Jurkat, Clone E6-1 (cell line): ENCODE measurements at regions not wholly inside any gene's neighbourhood (a gene's known extent, or its start where the extent isn't known, plus 50 kb on each side); places are given as distances from the start of the nearest gene placed in this dataset.
A peak's percentile ranks its signal among the peaks of the same experiment; 100 is the strongest.

Experiments
- DNase-seq: peaks from one replicate; pipeline ENCODE4 v3.0.0-alpha.2; 2011; ENCODE audit warnings: low read depth, low spot score
- H3K4me3 ChIP-seq: 2 replicates; pipeline ENCODE4 v1.5.1; 2011; ENCODE audit warnings: mild to moderate bottlenecking, low read length, control low read depth, moderate library complexity

DNA sequence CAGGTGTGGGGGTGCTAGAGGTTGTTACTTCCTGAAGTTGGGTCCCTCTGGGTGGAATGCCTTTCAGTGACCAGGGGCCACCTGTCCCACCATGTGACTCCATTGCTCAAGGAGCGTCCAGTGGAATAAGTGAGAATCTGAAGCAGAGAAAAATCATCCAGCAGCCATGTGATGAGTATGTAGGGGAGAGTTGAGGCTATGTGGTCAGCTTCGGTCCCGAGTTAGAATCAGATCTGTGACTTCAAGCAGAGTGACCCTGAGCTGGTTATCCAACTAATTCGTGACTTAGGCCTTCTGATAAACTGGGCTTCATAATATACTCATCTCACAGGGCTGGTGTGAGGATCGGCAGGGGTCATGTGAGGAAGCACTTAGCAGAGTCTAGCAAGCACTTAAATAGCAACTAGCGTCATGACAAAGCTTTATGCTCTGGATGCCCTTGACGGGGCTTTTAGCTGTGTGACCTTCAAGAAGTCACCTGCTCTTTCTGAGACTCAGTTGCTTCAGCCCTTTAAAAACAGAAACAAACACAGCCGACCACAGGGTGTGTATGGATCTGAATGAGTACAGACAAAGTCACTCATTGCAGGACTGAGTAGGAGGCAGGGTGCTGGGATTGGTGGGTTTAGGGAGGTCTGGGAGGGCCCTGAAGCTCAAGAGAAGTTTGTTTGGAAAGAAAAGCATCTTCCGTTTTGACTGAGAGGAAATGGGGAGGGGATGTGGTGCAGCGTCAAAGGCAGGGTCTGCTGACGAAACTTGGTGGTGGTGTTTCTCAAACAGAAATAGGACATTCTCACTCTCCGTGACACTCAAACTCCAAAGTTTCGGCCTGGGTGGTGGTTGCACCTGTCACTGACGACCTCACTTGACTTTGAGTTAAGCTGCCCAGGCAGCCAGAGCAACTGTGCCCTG is 264.0 kb upstream of the CXCR4 start:
- H3K4me3 ChIP-seq: peak overlapping the region; percentile 41
- DNase-seq: peak; percentile 91

DNA sequence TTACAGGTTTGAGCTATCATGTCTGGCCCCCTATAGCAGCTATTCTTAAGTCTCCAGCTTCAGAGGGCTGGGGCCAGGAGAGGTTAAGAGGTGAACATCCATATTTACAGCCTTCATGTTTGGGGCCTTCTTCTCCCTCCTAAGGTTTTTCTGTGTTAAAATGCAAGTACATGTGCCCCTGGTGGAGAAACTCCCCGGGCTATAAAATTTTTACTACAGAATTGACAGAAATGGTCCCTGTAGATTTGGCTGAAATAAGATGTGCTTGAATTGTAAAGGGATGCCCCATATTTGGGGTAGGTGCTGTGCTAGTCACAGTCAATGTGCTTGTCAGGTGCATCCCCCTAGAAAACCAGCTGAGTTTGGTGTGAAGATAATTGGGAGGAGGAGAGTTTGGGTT is 263.3 kb upstream of the CXCR4 start:
- H3K4me3 ChIP-seq: no peak overlapping the region
- DNase-seq: no peak

DNA sequence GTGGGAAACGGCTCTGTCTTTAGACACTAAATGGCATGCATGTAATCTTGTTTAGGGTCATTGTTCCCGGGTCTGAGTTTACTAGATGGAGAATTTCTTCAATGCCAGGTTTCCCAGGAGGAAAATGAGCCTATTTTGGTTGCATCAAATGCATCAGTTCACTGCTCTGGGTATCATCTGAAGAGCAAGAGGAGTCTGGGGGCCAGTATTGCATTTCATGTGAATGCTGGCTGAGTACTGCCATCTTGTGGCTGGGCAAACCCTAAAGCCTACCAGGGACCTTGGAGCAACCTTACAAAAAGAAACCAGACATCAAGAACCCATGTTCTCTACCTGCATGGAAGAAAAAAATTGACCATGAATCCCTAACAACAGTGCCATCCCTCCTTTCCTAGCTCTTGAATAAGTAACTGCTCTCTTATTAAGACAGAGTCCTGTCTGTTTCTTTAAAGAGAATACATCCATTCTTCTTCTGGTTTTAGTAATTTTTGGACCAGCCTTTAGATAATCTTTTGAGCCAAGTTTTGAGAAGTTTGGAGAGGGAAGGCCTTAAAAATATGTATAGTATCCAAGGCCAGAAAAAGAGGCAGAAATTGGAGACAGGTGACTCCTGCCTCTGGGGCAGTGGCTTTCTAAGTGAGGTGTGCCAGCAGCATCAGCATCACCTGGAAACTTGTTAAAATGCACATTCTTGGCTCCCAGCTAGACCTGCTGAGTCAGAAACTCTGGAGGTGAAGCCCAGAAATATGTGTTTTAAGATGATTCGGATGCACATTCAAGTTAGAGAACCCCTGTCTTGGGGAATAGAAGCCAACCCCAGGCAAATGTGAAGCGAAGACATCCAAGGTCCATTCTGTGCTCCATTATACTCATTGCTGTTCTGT is 261.0 kb upstream of the CXCR4 start:
- no peak overlapping the region for H3K4me3 ChIP-seq
- DNase-seq: peak; percentile 81

DNA sequence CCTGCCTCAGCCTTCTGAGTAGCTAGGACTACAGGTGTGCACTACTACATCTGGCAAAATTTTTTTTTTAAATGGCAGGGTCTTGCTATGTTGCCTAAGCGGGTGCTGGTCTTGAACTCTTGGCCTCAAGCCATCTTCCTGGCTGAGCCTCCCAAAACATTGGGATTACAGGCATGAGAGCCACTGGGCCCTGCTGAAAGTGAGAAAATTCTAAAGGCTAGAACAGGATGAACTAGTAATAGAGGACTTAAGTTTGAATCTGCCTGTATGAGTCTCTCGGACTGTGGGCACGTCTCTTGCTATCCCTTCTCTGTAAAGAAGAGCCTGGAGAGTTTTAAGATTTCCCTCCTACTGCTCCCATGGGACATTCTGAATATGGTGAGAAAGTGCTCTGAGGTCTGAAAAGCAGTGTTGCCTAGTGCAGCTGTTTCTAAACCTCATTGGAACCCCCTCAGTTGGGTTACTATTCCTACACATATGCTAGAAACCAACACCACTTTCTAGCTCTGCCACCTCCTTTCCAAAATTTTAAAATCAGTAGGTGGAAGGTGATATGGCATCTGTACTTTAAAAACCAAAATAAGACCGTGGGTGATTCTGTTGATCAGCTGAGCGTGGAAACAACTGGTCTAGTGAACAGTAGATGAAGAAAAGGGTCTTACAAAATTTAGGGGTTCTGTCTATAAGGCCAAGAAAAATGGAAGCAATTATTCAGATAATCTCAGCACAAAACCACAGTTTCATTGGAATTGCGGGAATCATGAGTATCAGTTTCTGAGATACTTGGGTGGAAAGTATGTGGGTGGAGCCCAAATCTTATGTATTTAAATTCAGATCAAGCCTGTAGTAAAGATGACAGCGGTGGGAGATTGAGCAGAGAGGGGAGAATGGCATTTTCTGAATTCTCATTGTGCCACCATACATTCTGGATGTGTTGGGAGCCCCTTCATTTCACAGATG is 259.8 kb upstream of the CXCR4 start:
- no peak for DNase-seq
- no peak overlapping the region for H3K4me3 ChIP-seq

DNA sequence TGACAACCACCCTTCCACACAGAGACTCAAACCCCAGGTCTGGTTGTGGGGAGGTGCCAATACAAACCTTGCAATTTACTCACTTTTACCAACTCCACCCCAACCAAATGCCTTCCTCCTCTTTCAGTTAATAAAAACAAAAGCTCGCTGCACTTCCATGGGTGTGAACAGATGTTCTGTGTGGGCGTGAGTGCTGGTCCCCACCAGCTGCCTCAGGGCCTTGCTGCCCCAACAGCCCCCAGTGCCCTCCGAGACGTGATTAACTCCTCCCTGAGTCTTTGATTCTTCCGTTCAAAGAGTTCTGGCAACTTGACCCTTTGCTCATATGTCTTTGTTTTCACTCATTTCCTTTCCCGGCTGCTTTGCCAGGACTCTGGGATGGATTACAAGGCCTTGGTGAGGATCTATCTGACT is 258.9 kb upstream of the CXCR4 start:
- no peak overlapping the region for H3K4me3 ChIP-seq
- DNase-seq: no peak

DNA sequence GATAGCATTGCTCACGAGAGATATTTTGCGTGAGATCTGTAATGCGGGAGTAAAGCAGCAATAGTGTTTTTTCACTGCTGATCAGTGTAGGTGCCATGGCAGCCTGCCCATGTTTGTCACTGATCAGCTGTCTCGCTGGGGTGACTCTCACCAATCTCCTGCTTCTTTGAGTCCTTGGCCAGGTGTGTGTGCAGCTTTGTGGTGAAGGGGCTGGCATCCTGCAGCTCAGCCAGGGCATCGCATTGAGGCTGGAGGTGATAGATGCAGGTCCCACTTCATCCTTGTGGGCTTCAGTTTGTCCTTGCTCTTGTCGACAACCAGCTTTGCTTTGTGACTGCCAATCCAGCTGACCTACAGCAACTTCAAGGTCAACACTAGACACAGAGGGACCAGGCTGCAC is 258.3 kb upstream of the CXCR4 start:
- no peak overlapping the region for H3K4me3 ChIP-seq

DNA sequence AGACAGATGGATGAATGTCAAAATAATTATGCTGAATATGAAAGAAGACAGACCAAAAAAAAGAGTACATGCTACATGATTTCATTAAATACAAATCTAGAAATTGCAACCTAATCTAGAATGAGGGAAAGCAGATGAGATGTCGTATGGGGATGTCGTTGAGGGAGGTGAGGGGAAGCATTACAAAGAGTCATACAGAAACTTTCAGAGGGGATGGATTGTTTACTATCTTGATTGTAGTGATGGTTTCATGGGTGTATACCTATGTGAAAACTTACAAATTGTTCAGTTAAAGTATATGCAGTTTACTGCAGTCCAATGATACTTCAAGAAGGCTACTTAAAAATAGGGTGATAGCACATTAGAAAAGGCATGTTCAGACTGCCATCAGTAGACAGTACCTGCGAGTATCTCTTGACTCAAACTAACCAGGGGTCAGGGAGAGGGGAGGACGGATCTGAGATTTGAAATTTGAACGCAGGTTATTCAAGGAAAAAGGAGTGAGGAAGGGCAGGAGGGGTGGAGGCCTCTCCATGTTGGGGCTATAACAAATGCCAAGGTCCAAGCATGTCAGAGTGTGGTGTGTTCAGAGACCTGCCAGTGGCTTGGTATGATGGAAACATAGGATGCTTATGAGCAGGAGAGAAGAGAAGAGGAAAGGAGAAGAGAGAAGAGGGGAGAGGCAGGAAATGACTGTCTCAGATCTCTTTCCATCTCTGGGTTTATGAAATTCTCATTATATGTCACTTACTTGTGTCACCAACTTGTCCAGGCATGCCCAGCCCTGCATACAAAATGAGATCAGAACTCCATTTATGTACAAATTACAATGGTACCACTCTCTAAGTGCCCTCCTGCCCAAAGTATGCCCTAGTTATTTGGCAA is 257.3 kb upstream of the CXCR4 start:
- no peak overlapping the region for H3K4me3 ChIP-seq
- DNase-seq: no peak

More for the DNA sequence above, 258.3 kb upstream of the CXCR4 start:
- DNase-seq: peak; percentile 55

DNA sequence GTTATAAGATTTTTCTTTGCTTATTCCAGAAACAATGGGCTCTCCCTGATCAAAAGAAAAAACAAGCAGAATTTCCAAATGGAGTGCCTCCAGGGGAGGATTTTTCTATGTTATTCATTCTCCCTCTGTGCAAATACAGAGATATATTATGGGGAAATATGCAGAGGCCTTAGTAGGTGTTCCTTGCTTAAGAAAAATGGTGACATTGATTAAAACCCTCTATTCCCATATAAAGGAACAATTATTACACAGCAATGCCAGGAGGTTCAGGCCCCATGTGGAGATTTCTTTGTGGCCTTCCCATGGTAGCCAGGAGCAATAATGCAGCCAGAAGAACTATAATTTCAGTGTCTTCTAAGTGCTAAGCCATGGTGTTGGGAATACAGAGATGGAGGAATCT is 255.9 kb upstream of the CXCR4 start:
- H3K4me3 ChIP-seq: no peak overlapping the region
- no peak for DNase-seq

DNA sequence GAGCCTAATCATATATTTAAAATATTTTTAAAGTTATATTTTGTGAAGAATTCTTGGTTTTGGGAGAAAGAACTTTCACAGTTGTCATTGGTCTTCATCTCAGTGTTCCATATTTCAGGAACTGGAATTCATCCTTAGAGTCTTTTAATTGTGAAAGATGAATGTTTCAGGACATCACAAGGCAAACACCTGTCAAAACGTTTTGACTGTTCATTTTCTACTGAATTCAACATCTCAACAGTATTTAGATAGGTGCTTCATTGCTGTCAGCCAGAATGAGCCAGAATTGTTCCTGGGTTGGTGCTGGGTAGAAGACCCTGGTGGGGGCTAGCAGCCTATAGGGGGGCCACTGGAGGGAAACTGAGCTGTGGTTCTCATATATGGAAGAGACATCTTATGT is 255.1 kb upstream of the CXCR4 start:
- DNase-seq: no peak
- H3K4me3 ChIP-seq: no peak overlapping the region

DNA sequence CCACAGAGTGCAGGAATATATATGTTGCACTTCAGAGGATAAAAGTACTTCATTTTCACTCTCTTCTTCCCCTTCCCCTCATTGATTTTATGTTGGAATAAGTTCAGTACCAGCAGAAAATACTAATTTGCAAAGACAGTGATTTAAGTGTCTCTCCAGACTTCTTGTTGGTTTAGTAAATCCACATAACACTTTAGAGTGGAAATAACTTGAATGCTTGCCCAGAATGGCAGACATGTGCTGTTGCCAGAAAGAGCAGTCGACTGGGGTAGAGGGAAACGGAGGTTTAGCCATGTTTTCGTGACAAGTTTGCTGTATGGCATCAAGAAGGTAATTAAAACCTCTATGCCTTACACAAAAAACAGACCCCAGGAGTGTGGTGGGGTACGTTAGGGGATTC is 246.0 kb upstream of the CXCR4 start:
- DNase-seq: no peak
- no peak overlapping the region for H3K4me3 ChIP-seq

DNA sequence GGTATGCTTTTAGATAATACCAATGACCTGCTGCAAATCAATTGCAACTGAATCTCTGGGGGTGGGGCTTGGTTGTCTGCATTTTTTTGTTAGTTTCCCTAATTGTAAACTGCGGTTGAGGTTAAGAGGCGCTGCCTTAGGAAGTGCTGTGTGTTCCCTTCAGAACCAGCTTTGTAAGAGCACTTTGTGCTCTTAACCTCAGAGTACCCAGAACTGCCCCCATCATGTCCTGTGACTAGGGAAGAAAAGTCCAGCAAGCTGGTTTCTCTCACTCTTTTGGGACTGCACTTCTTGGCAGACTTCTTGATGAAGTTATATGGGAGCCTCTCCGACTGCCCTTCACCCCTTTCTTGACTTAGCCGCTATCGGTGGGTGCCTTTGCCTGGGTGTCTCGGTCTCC is 245.5 kb upstream of the CXCR4 start:
- H3K4me3 ChIP-seq: no peak overlapping the region
- DNase-seq: no peak

DNA sequence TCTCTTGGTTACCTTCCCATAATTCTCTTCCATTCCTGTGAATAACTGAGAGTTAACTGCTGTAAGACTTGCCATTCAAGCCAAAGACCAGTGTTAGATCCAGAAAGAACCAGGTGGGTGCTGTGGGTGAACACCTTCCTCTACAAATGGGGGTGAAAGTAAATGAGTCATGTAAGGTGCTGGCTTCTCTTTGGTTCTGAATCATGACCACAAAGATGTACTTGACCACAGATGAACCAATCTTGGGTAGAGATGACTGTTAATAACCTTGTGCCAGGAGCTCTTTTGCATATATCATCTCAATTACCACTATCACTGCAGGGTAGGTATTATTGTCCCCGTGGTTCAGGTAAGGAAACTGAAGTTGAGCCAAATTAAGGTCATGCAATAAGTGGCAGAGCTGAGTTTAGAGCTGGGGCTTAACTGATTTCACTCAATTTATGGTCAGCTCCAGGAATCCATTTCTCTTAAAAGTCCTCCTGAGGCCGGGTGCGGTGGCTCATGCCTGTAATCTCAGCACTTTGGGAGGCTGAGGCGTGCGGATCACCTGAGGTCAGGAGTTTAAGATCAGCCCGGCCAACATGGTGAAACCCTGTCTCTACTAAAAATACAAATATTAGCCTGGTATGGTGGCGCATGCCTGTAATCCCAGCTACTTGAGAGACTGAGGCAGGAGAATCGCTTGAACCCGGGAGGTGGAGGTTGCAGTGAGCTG is 244.9 kb upstream of the CXCR4 start:
- no peak overlapping the region for H3K4me3 ChIP-seq
- no peak for DNase-seq

DNA sequence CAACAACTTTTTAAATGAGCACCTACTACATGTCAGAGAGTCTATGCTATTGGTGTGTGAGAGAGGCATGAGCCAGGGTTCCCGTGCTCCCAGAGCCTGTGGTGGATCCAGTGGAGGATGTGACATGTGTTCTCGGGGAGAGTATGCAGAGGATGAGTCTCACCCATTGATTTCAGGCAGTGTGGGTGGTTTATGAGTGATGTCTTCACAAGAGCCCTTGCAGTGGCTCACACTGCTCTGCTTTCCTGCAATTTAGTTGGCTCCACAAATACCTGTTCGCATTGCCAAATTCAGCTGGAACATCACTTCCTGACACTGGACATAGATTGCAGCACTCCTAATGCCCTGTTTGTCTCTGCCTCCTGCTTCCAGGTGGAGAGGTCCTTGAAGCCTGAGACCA is 243.6 kb upstream of the CXCR4 start:
- no peak for DNase-seq
- no peak overlapping the region for H3K4me3 ChIP-seq

DNA sequence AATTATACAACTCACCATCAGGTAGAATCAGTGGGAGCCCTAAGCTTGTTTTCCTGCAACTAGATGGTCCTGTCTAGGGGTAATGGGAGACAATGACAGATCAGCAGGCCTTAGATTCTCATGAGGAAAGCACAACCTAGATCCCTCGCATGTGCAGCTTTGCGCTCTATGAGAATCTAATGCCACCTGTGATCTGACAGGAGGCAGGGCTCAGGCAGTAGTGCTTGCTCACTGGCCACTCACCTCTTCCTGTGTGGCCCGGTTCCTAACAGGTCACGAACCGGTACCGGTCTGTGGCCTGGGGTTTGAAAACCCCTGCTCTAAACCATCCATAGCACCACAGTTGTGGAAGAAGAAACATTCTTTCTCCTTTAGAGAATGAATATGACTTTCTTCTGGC is 242.8 kb upstream of the CXCR4 start:
- no peak for DNase-seq
- H3K4me3 ChIP-seq: no peak overlapping the region

DNA sequence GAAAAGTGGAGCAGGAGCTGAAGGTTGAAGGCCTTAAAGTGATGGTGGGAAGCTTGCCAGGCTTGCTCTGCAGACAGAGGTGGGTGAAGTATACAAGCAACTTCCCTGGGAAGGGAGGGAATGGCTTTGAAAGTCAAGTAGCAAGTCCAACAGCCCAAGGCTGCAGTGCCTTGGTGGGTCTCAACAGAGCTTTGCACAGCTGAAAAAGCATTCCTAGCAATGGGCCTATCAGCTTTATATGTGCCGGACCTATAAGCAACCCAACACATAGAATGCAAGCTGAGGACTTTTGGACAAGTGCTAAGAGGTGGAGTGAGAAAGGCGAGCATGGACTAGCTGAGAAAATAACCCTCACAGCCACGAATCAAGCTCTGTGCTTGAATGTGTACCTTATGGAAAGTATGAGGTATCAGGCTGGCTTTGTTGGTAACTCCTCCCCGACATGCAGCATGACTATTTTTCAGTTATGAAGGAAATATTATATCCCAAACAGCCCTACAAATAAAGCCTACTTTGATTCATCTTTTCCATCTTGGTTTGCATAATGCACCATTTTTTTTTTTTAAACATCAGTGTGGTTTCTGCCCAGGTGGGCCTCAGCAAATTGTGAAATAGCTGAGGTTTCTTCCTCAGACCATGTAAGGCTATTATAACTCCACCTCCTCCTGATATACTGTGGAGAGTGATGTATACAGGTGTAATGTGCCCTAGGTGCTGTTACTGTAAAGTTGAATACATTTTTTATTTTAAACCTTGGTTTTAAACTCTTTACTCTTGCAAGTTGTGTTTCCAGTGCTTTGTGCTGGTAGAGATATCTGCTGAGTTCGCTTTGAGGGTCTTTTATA is 241.4 kb upstream of the CXCR4 start:
- DNase-seq: peak; percentile 71
- no peak overlapping the region for H3K4me3 ChIP-seq

DNA sequence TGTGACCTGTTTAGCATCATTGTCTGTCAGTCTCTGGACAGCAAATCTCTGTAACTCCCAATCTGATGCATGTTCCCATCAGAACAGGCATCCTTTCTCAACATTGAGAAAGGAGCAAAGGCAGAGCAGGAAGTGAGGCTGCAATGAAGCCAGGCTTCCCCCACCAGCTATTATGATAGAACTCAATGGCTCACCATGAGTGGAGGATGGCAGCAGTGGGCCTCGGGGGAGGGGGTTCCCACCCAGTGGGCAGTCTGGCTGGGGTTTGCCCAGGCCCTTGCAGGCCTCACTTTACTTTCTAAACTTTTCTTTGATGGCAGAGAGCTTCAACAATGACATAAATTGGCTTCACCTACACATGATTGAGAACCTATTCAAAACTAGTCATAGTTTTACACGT is 240.6 kb upstream of the CXCR4 start:
- no peak overlapping the region for H3K4me3 ChIP-seq
- no peak for DNase-seq

DNA sequence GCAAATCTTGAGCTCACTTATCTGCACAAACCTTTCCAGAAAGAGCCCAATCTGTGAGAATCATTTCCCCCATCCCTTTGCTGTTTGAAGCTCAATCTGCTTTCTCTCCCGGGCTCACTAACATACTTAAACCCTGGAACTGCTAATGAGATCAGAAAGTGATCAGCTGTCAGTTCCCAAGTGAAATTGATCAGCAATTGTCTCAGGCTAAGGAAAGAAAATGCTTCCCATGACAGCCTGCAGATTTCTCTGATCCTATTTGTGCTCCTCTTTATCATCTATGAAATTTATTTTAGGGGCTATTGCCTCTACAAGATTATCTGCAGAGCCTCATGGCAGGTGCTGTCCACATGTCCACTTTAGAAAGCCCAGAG is 239.0 kb upstream of the CXCR4 start:
- no peak overlapping the region for H3K4me3 ChIP-seq
- no peak for DNase-seq
